Astrocyte (in vitro differentiated cells and primary cell): ENCODE measurements at regions not wholly inside any gene's neighbourhood (a gene's known extent, or its start where the extent isn't known, plus 50 kb on each side); places are given as distances from the start of the nearest gene placed in this dataset.
"Not testable (repeated sequence)": the region's sequence is repeated elsewhere in the genome, so short reads cannot be mapped to it uniquely, and the experiment has no call there.

Source experiments
- EZH2 ChIP-seq: IDR thresholded peaks from 2 replicates; pipeline ENCODE4 v1.6.1; 2012; ENCODE audit warnings: mild to moderate bottlenecking, low read length, inconsistent platforms; ENCODE audit not compliant: insufficient read depth
- TF ChIP-seq, protein P1 (sequence below): IDR thresholded peaks from 2 replicates; pipeline ENCODE4 v1.5.1; 2011; ENCODE audit warnings: low read depth, mild to moderate bottlenecking, inconsistent platforms, low read length, moderate library complexity; ENCODE audit not compliant: insufficient read depth

DNA sequence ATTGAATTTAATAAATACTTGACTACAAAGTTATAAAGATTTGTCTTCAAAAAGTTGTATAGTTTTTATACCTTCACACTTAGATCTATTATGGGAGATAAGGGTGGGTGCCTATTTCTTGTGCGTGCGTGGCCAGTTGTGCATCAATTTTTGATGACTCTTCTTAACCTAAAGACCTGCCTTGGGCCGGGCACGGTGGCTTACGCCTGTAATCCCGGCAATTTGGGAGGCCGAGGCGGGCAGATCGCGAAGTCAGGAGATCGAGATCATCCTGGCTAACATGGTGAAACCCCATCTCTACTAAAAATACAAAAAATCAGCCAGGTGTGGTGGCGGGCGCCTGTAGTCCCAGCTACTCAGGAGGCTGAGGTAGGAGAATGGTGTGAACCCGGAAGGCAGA is 830.1 kb downstream of the BRD1 start:
- TF ChIP-seq, protein P1, sequence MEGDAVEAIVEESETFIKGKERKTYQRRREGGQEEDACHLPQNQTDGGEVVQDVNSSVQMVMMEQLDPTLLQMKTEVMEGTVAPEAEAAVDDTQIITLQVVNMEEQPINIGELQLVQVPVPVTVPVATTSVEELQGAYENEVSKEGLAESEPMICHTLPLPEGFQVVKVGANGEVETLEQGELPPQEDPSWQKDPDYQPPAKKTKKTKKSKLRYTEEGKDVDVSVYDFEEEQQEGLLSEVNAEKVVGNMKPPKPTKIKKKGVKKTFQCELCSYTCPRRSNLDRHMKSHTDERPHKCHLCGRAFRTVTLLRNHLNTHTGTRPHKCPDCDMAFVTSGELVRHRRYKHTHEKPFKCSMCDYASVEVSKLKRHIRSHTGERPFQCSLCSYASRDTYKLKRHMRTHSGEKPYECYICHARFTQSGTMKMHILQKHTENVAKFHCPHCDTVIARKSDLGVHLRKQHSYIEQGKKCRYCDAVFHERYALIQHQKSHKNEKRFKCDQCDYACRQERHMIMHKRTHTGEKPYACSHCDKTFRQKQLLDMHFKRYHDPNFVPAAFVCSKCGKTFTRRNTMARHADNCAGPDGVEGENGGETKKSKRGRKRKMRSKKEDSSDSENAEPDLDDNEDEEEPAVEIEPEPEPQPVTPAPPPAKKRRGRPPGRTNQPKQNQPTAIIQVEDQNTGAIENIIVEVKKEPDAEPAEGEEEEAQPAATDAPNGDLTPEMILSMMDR: not testable (repeated sequence)
- not testable (repeated sequence) for TF ChIP-seq EZH2
